RPMI8226 (cell line): ENCODE measurements at regions not wholly inside any gene's neighbourhood (a gene's known extent, or its start where the extent isn't known, plus 50 kb on each side); places are given as distances from the start of the nearest gene placed in this dataset.
"Not testable (repeated sequence)": the region's sequence is repeated elsewhere in the genome, so short reads cannot be mapped to it uniquely, and the experiment has no call there.

ENCODE experiments used
- DNase-seq: peaks from one replicate; pipeline ENCODE4 v3.0.0-alpha.2; 2015

DNA sequence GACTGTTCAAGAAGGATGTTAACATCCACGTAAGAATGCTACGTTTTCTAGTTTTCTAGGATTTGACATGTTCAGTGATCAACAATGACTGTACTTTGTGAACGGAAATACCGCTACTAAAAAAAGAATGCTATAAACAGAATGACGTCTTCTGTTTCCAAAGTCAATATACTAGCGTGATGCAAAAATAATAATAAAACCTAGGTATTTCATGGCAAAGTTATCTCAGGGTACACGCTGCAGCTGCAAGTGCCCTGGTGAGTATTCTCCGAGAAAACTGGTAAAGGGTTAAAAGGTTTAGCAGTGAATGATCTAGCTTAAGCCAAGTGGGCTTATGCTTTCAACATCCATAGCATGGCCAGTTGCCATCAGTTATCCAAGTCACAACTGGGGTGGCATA is 653.3 kb upstream of the PFKP start:
- no peak for DNase-seq

DNA sequence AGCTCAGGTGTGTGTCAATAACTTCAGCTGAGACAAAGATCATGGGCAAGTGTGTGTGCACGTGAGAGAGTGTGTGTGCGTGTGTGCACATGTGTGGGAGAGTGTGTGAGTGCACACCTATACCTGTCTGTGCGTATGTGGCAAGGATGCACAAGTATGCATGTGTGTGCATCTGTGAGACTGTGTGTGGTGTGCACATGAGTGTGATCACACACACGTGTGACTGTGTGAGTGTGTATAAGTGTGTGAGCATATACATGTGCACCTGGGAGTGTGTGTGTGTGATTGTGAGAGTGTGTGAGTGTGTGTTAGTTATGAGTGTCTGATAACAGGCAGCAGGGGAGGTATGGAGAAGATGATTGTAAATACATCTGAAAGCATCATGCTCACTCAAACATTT is 657.3 kb upstream of the PFKP start:
- no peak for DNase-seq

- no peak for DNase-seq
Observed at GRCh38 chr10:2401459-2401858, 664.1 kb upstream of the ADARB2 start.

DNA sequence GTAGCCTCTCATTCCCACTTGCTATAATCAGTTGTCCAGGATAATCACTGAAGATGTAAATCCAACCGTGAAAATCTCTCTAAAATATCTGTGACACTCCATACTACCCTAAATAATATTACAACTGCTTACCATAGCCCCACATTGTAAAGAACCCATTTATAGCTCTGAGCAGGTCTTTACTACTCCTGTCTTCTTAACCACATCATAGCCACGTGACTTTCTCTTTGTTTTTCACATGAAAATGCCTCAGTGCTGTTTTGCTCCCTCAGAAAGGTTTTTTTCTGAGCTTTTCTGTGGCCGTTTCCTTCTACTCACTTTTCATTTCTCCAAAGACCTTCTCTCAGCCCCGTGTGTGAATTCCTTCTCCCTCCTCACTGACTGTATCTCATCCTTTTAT is 662.2 kb upstream of the ADARB2 start:
- DNase-seq, result no peak

GRCh38 chr10:2392145-2392812 is 655.0 kb upstream of the ADARB2 start:
- DNase-seq, result no peak

DNA sequence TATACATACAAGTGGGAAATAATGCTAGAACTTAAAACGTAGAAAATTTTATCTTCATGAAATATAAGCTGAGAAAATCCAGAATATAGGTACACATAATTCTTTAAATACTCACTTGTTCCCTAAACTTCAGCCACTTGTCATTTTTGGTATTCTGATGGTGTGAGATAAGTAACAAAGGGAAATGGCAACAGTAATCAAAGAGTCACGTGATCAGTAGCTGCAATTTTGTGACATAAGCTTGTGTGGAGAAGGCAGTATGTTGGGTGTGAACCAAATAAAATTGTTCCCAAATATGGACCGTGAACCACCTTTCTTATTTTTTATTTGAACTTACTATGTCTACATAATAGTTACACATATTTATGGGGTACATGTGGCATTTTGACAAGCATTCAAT is 650.3 kb upstream of the ADARB2 start:
- no peak for DNase-seq

GRCh38 chr10:2387261-2387660 is 649.9 kb upstream of the ADARB2 start:
- DNase-seq, result no peak

DNA sequence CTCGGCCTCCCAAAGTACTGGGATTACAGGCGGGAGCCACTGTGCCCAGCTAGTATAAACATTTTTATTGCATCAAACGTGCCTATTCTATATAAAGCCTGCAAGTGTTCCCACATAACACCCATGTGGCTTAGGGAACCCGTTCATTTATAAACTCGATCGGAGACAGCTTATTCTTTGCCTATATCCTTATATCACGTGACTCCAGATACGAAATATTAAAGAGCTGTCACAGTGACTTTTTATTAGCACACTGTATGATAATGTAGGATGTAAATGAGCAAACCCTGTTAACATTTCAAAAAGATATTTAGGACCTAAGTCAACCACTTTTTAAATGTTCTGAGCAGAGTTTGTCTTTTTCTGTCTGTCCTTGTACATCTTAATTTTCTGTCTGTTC is 642.9 kb upstream of the ADARB2 start:
- no peak for DNase-seq

DNA sequence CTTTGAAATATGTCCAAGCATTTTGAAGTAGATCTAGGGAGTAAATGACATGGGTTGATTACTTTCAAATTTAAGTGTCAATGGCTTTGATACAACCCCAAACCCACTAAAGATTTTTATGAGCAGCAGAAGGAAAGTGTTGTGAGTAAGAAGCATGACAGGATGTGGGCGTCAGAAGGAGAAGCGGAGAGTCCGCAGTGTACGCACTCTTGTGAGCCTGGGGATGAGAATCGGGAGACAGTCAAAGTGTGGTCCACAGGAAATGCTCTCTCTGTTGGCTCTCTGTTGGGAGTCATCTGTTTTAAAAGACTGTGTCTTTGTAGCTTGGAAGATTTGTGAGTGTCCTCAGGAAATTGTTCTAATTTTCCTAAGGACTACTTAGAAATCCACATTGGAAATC is 629.8 kb upstream of the ADARB2 start:
- DNase-seq, result no peak

DNA sequence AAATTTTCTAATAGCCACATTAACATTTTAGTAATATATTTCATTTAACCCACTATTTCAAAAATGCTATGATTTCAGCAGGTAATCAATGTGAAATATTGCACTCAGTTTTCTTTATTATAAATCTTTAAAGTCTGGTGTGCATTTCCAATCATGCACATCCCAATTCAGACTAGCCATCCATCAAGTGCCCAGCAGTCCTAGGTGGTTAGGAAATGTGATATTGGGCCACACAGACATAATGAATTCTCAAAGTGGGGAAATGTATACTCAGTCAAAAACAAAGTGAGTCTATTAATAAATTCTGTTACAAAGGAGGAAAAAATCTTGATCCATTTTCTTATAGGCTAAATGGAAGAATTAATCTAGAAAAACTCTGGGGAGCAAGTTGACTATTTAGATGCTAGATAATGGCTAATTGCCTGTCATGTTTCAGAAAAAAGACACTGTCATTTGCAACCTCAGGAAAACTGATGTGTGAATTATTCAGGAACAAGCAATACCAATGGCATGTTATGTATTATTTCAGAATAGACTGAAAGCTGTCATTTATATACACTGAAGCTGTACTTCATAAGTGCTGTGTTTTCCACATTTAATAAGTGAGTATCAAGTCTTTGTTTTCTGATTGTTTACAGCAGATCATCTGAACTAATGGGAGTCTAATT is 629.1 kb upstream of the ADARB2 start:
- DNase-seq, result no peak

DNA sequence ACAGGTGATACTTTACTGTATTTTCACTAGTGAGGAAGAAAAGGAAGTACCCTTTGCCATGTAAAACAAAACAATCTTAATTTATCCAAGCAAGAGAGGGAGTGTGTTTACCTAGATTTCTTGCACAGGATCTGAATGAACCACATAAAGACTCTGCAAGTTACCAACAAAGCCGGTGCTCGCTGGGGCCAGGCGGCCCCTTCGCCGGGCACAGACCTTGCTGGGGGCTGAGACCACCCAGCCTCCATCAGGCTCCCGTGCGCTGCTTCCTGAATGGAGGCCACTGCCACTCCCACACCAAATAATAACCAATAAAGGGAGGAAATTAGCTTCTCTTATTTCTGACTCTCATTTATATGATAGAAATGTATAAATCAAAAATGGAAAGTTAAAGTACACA is 625.0 kb upstream of the ADARB2 start:
- no peak for DNase-seq

- DNase-seq, result no peak
Observed at GRCh38 chr10:2358586-2358985, 621.3 kb upstream of the ADARB2 start.

- DNase-seq, result no peak
Observed at GRCh38 chr10:2356670-2357069, 619.3 kb upstream of the ADARB2 start.

GRCh38 chr10:2351566-2351965 is 614.2 kb upstream of the ADARB2 start:
- DNase-seq, result no peak

DNA sequence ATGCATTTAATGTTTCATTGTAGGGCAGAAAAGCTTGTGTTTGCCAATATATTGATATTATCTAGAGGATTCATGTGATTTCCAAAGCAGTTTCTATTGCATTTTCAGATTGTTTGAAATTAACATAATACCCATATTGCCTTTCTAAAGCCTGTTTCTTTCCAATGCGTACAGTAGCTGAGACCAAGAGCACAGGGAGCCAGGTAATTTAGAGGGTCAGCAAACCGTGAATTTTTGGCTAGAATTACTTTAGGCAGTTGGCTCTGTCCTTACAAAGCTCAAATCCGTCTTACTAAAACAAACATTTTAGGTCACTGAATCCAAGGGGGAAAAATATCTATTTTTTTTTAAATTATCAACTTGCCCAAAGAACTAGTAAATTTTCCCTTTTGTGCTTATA is 604.9 kb upstream of the ADARB2 start:
- DNase-seq, result no peak

- DNase-seq, result no peak
Observed at GRCh38 chr10:2340831-2341647, 603.7 kb upstream of the ADARB2 start.

DNA sequence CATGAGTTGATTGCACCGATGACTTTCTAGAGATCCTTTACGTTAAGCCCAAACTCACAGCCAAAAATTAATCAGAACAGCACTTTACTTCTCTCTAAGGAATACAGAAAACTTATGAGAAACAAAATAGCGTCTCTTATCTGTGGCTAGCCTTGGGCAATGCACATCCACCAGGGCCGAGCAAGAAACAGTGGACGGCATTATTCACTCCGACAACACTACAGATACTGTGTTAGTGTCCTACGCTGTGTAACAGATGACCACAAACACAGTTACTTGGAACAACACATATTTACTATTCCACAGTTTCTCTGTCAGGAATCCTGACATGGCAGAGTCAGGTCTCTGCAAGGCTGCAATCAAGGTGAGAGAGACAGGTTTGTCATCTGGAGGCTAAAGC is 598.3 kb upstream of the ADARB2 start:
- DNase-seq, result no peak

GRCh38 chr10:2334575-2334974 is 597.2 kb upstream of the ADARB2 start:
- DNase-seq, result no peak

GRCh38 chr10:2329082-2329481 is 591.8 kb upstream of the ADARB2 start:
- DNase-seq, result no peak

DNA sequence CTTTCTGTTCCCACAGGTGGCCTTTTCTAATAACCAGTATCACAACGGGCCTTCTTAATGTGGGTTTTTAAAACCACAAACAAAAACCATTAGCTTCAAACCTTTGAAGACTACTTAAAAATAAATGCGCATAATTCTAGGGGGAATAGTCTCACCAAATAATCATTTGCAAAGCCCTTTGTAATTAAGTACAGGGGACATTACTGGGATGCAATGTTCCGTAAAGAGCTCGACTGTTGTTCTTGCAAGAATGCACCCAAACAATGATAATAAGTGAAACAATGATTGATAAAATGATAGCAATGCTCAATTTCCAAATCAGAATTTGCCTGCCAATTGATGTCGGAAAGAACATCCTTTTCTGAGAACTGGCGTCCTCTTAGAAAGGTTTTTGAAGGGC is 589.1 kb upstream of the ADARB2 start:
- no peak for DNase-seq

DNA sequence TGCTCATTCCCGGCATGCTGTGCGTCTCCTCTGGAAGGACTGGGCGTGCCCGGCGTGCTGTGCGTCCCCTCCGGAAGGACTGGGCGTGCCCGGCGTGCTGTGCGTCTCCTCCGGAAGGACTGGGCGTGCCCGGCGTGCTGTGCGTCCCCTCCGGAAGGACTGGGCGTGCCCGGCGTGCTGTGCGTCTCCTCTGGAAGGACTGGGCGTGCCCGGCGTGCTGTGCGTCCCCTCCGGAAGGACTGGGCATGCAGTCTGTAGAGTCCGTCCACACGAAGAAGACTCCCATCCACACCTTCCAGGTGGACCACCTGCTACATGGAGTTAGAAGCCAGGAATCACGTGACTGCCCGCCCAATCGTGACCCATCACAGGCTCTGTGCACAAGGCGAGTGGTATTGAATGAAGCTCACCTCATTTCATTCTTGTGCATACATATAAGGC is 577.7 kb upstream of the ADARB2 start:
- DNase-seq, result not testable (repeated sequence)

DNA sequence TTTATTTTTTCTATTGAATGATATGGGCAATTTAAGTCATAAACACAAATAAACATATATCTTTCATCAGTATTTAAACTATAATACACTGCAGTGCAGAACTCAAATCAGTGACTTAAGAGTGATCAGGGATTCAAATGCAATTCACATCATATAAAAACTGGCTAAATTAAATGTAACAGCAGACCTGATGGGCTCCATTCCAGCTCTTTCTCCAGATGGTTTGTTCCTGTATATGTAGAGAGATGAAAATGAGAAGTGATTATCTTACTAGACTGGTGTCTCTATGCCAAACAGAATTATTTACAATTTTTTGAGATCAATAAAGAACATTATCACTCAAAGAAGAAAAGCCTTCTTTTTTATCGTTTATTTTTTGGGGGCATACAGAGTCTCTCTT is 568.8 kb upstream of the ADARB2 start:
- DNase-seq, result no peak

DNA sequence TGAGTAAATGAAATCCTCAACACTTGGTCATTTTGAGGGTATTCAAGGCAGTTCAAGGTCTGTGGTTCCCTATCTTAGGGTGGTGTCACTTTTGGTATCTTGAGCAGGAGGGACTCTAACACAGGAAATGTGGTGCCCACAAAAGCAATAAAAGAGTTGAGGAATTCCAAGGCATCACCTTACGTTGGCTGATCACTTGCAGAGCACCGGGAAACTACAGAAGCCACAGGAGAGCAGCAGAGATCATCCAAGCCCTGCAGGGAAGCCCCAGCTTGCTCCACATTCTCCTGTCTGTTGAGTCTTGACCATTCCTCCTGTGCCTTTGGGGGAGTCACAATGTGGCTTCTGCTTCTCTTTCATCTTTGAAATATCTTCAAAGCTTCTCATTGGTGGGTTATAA is 565.8 kb upstream of the ADARB2 start:
- DNase-seq, result no peak

GRCh38 chr10:2301227-2301626 is 563.9 kb upstream of the ADARB2 start:
- no peak for DNase-seq
